ENCODE measurements at regions not wholly inside any gene's neighbourhood (a gene's known extent, or its start where the extent isn't known, plus 50 kb on each side); places are given as distances from the start of the nearest gene placed in this dataset.

GRCh38 chr6:44650947-44651346 is 263.4 kb downstream of the CDC5L start:
- TF ChIP-seq CTCF (IDR thresholded peaks at IDR 0.05) (no peak), POLR2A (IDR thresholded peaks at IDR 0.05) (no peak)
